ENCODE measurements at regions not wholly inside any gene's neighbourhood (a gene's known extent, or its start where the extent isn't known, plus 50 kb on each side); places are given as distances from the start of the nearest gene placed in this dataset.
A peak's percentile ranks its signal among the peaks of the same experiment; 100 is the strongest.
"Not testable (repeated sequence)": the region's sequence is repeated elsewhere in the genome, so short reads cannot be mapped to it uniquely, and the experiment has no call there.

GRCh38 chr17:83192161-83192788 is 112.9 kb downstream of the METRNL start:
- no peak for DNase-seq

- not testable (repeated sequence) for DNase-seq
Measured at GRCh38 chr17:83192789-83193335, 113.5 kb downstream of the METRNL start.

GRCh38 chr17:83193336-83194185 is 114.2 kb downstream of the METRNL start:
- DNase-seq = no peak

GRCh38 chr17:83194186-83194561 is 114.8 kb downstream of the METRNL start:
- DNase-seq = no peak

GRCh38 chr17:83194761-83195329 is 115.4 kb downstream of the METRNL start:
- DNase-seq = no peak

- DNase-seq = no peak
Measured at GRCh38 chr17:83195330-83196023, 116.1 kb downstream of the METRNL start.

GRCh38 chr17:83196024-83196365 is 116.6 kb downstream of the METRNL start:
- DNase-seq = no peak

- DNase-seq = no peak
Measured at GRCh38 chr17:83196366-83196765, 117.0 kb downstream of the METRNL start.

- DNase-seq = no peak
Measured at GRCh38 chr17:83196973-83197880, 117.8 kb downstream of the METRNL start.

- peak; percentile 7 for DNase-seq
Measured at GRCh38 chr17:83198366-83199341, 119.2 kb downstream of the METRNL start.

GRCh38 chr17:83199500-83200201 is 120.2 kb downstream of the METRNL start:
- DNase-seq = peak; percentile 44

- peak; percentile 64 for DNase-seq
Measured at GRCh38 chr17:83200231-83200699, 120.9 kb downstream of the METRNL start.

GRCh38 chr17:83200751-83201150 is 121.3 kb downstream of the METRNL start:
- no peak for DNase-seq

- no peak for DNase-seq
Measured at GRCh38 chr17:83201206-83202001, 122.0 kb downstream of the METRNL start.

- no peak for DNase-seq
Measured at GRCh38 chr17:83202002-83203000, 122.9 kb downstream of the METRNL start.

GRCh38 chr17:83203073-83203471 is 123.7 kb downstream of the METRNL start:
- no peak for DNase-seq

GRCh38 chr17:83203472-83204221 is 124.2 kb downstream of the METRNL start:
- no peak for DNase-seq

Data from activated gamma-delta T cell treated with Interleukin-2 at 50 U/mL for 16 hours (primary cell).